Sigmoid colon (tissue), 6 donors: ENCODE measurements at regions not wholly inside any gene's neighbourhood (a gene's known extent, or its start where the extent isn't known, plus 50 kb on each side); places are given as distances from the start of the nearest gene placed in this dataset.
"Not testable (repeated sequence)": the region's sequence is repeated elsewhere in the genome, so short reads cannot be mapped to it uniquely, and the experiment has no call there.

ENCODE experiments used
- DNase-seq: peaks from one replicate; pipeline ENCODE4 v3.0.0-alpha.2; 2019
- H3K27ac ChIP-seq, 4 donors: fragments of 200-600 bp; sonication (generic); one replicate each; pipeline ENCODE4 v1.5.1; 2016 to 2019; ENCODE audit warnings: mild to moderate bottlenecking in 1 of 4
- H3K27me3 ChIP-seq, 3 donors: fragments of 200-600 bp; sonication (generic); one replicate each; pipeline ENCODE4 v1.5.1; 2019; ENCODE audit warnings: mild to moderate bottlenecking in 1 of 3
- H3K36me3 ChIP-seq, 4 donors: fragments of 200-600 bp; sonication (generic); one replicate each; pipeline ENCODE4 v1.5.1; 2016 to 2019
- H3K4me1 ChIP-seq, 4 donors: fragments of 200-600 bp; sonication (generic); one replicate each; pipeline ENCODE4 v1.5.1; 2017 to 2019
- H3K4me3 ChIP-seq, 4 donors: fragments of 200-600 bp; sonication (generic); one replicate each; pipeline ENCODE4 v1.5.1; 2017 to 2019; ENCODE audit warnings: mild to moderate bottlenecking in 2 of 4, moderate library complexity in 1 of 4
- H3K9me3 ChIP-seq, 4 donors: fragments of 200-600 bp in 3 of 4; sonication (generic) in 3 of 4; one replicate each; pipeline versions ENCODE4 v1.5.1 to v1.6.1; 2013 to 2019
- CTCF ChIP-seq, 4 experiments: fragments of 450-650 bp in 3 of 4; fragments of 200-600 bp in 1 of 4; IDR thresholded peaks; one replicate each; pipeline ENCODE4 v1.5.1; 2016 to 2019; ENCODE audit warnings: antibody characterized with exemption in 4 of 4, mild to moderate bottlenecking in 3 of 4, moderate library complexity in 2 of 4
- EP300 ChIP-seq, 4 donors: sonication (generic); formaldehyde crosslinking; IDR thresholded peaks; one replicate each; pipeline ENCODE4 v1.6.1; 2017; ENCODE audit warnings: antibody characterized with exemption in 4 of 4
- POLR2A ChIP-seq, 2 donors: fragments of 450-650 bp; IDR thresholded peaks; one replicate each; pipeline ENCODE4 v1.6.1; 2016; ENCODE audit warnings: antibody characterized with exemption in 2 of 2, mild to moderate bottlenecking in 2 of 2, moderate library complexity in 2 of 2
- POLR2AphosphoS5 ChIP-seq, 4 donors: sonication (generic); formaldehyde crosslinking; IDR thresholded peaks; one replicate each; pipeline ENCODE4 v1.6.1; 2017; ENCODE audit warnings: antibody characterized with exemption in 4 of 4
- WGBS, 2 donors: extraction: QIAGEN DNeasy Blood & Tissue Kit; methylation state at CpG; one replicate each; pipeline ENCODE4 v1.1.7; 2013; 5-methylcytosine and 5-hydroxymethylcytosine counted together
- intact Hi-C: fragments of 100-400 bp; cut with DNase I; formaldehyde crosslinking; loops from one replicate; pipeline ENCODE4 v1.15.1; 2023
- donor health status: healthy with polysubstance abuse.
- donor health status: healthy.

DNA sequence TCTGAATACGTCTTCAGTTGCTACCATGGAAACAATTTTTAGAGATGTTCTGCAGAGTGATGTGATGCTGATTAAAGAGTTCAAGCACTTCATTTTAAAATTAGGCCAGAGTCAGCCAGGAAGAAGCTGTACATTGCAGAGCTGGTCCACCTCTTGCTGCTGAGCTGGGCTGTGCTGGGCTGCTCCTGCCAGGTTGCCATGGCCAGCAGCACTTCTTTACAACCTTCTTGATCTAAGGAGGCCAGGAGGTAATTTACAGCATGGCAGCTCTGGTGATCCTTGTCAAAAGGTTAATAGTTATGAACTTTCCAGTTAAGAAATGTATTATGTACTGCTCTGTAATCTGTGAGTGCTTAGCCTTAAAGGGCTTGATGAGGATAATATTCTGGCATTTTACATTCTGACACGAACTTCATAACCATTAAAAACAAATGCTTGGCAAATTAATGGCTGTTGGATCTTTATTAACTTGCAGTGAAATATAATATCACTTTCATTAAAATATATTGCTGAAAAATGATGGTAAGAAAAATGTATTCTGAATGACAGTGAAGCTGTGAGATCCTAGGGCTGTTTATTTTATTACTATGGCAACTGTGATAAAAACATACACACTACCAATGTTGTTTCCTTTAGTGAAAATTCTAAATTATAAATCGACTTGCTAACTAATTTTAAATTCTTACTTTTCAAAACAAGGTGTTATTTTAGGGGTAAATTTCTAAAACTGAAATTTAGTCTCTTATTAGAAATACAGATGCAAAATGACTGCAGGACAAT lies 259.7 kb downstream of the RFPL4B start:
- no peaks in the 10 kb centered on the region for H3K27me3 ChIP-seq
- 43 to 62% methylated on average over 3 of the region's 3 CpGs for WGBS, 2 donors
- no peak for DNase-seq
- intact Hi-C loops, result no loop called here
- no peaks in the 10 kb centered on the region for H3K36me3 ChIP-seq
- H3K4me3 ChIP-seq, result no peak overlapping the region
- peaks cover 0 to 8% (median 6%) of the 10 kb centered on the region in 4 donors for H3K4me1 ChIP-seq
- peaks cover 0 to 11% (median 0%) of the 10 kb centered on the region in 4 donors for H3K9me3 ChIP-seq
- TF ChIP-seq POLR2A (IDR thresholded peaks at IDR 0.05) (no peak), CTCF (IDR thresholded peaks at IDR 0.05) (no peak), POLR2AphosphoS5 (IDR thresholded peaks at IDR 0.05) (no peak), EP300 (IDR thresholded peaks at IDR 0.05) (no peak)
- no peak overlapping the region for H3K27ac ChIP-seq

GRCh38 chr6:112608925-112609324 lies 261.8 kb downstream of the RFPL4B start:
- H3K4me3 ChIP-seq, H3K27me3 ChIP-seq, intact Hi-C loops, H3K4me1 ChIP-seq, DNase-seq, H3K36me3 ChIP-seq, H3K9me3 ChIP-seq, H3K27ac ChIP-seq: not testable (repeated sequence)
- 94% methylated on average over 1 of the region's 1 CpG for WGBS, 2 donors

DNA sequence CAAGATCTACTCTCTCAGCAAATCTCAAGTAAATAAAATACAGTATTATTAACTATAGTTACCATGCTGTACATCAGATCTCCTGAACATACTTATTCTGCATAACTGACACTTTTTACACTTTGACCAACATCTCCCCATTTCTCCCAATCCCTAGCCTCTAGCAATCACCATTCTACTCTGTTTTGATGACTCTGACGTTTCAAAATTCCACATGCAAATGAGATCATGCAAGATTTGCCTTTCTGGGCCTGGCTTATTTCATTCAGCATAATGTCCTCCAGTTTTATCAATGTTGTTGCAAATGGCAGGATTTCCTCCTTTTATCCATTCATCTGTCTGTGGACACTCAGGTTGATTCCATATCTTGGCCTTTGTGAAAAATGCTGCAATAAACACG lies 266.3 kb downstream of the RFPL4B start:
- Histone ChIP-seq H3K4me3 (no peak overlapping the region), H3K27ac (no peak overlapping the region), H3K9me3 (peaks cover 0 to 5% (median 0%) of the 10 kb centered on the region in 4 donors), H3K36me3 (no peaks in the 10 kb centered on the region), H3K4me1 (no peaks in the 10 kb centered on the region), H3K27me3 (no peaks in the 10 kb centered on the region)
- TF ChIP-seq POLR2A (IDR thresholded peaks at IDR 0.05) (no peak), CTCF (IDR thresholded peaks at IDR 0.05) (no peak), POLR2AphosphoS5 (IDR thresholded peaks at IDR 0.05) (no peak), EP300 (IDR thresholded peaks at IDR 0.05) (no peak)
- DNase-seq, result no peak
- WGBS, 2 donors, result 57 to 72% methylated on average over 2 of the region's 2 CpGs
- intact Hi-C loops, result no loop called here

GRCh38 chr6:112618849-112619248 lies 271.7 kb downstream of the RFPL4B start:
- DNase-seq, result no peak
- Histone ChIP-seq H3K27ac (no peak overlapping the region), H3K27me3 (no peaks in the 10 kb centered on the region), H3K4me3 (no peak overlapping the region), H3K4me1 (no peaks in the 10 kb centered on the region), H3K36me3 (no peaks in the 10 kb centered on the region), H3K9me3 (no peaks in the 10 kb centered on the region)
- TF ChIP-seq CTCF (IDR thresholded peaks at IDR 0.05) (peak in 1 of 4 experiments; percentile 6), POLR2A (IDR thresholded peaks at IDR 0.05) (no peak)
- WGBS, 2 donors, result 58 to 70% methylated on average over 3 of the region's 3 CpGs
- intact Hi-C loops, result no loop called here

DNA sequence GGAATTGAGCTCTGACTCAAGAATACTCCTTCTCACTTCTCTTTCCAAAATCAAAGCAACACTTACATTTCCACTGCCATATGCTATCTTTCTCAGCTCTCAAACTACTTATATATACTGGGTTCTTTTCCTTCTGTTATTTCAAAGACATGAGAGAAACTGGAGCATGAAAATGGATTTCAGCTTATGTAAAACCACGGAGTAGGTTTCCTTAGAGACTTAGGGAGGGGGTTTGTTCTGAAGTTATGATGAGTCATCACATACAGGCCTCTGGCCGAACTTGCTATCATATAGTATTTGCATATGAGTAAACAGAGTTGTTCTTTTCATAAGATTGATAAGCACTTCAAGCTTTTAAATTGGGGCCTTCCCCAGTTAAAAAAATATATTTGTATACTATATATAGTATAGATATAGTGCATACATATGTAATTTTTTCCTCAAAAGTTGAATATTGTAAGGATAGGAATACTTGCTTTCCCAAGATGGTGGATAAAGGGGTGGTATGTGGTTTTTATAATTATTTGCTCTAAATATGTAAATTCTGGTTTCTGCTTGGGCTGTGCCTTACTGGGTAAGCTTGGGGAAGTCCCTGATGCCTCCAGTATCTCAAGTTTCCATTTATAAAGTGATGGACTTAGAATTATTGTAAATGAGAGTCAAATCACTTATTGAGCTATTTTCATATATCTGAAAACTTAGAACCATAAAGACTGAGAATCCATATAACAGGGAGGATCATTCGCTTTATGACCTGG lies 273.9 kb downstream of the RFPL4B start:
- intact Hi-C loops, result no loop called here
- 39 to 50% methylated on average over 3 of the region's 3 CpGs for WGBS, 2 donors
- TF ChIP-seq CTCF (IDR thresholded peaks at IDR 0.05), result no peak
- no peak for TF ChIP-seq EP300 (IDR thresholded peaks at IDR 0.05)
- TF ChIP-seq POLR2A (IDR thresholded peaks at IDR 0.05), result no peak
- no peak for TF ChIP-seq POLR2AphosphoS5 (IDR thresholded peaks at IDR 0.05)
- Histone ChIP-seq H3K4me1 (no peaks in the 10 kb centered on the region), H3K27ac (no peak overlapping the region), H3K4me3 (no peak overlapping the region), H3K36me3 (no peaks in the 10 kb centered on the region), H3K9me3 (no peaks in the 10 kb centered on the region), H3K27me3 (no peaks in the 10 kb centered on the region)
- DNase-seq, result no peak
